ENCODE measurements at regions not wholly inside any gene's neighbourhood (a gene's known extent, or its start where the extent isn't known, plus 50 kb on each side); places are given as distances from the start of the nearest gene placed in this dataset.
A peak's percentile ranks its signal among the peaks of the same experiment; 100 is the strongest.

DNA sequence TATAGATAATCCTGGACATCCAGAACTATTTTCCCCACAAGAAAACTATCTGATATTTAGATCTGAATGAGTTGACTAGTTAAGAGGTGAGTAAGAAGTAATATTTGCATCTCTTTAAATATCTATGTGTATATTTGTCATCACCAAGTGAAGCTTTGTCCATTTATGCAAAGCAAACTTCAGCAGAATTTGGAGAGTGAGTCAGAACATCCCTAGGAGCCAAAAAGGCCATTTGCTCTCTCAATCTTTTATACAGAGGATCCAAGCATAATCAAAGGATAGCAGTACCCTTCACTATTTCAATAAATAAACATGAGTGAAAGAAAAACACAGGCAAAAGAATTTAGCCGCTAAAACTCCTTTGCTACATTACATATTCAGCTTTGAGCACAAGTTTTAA lies 454.4 kb downstream of the NR2F1-AS1 start:
- H2AFZ ChIP-seq (ENCODE audit: low read length), result no peak overlapping the region
- H3K9me3 ChIP-seq (ENCODE audit: control insufficient read depth, insufficient read depth, low read depth, low read length), result no peaks in the 10 kb centered on the region
- TF ChIP-seq EZH2 (IDR thresholded peaks at IDR 0.05; ENCODE audit: low read length, missing control alignments), result no peak
- no peak for TF ChIP-seq CTCF (conservative IDR thresholded peaks at IDR 0.05 in 1 of 2, IDR thresholded peaks at IDR 0.05 in 1 of 2; ENCODE audit: low read depth in 1 of 2, low read length in 2 of 2)
- H4K20me1 ChIP-seq (ENCODE audit: control insufficient read depth, extremely low read depth, insufficient read depth, low read length), result no peaks in the 10 kb centered on the region
- H3K36me3 ChIP-seq (ENCODE audit: control insufficient read depth, insufficient read depth, low read length), result no peaks in the 10 kb centered on the region
- no peak overlapping the region for H3K4me3 ChIP-seq (replicated peaks in 1 of 4; ENCODE audit: control extremely low read depth in 1 of 4, insufficient read depth in 1 of 4, low read depth in 3 of 4, low read length in 4 of 4)
- no peak overlapping the region for H3K9ac ChIP-seq (ENCODE audit: insufficient read depth, low read length)
- no peaks in the 10 kb centered on the region for H3K27me3 ChIP-seq (ENCODE audit: control insufficient read depth, insufficient read depth, low read length)
- DNase-seq (ENCODE audit: low read depth in 2 of 2), result peak; percentile 54 to 77
- H3K4me2 ChIP-seq (ENCODE audit: extremely low read depth, insufficient read depth, low read length), result peak overlapping the region; percentile 8
- no peaks in the 10 kb centered on the region for H3K4me1 ChIP-seq (ENCODE audit: control insufficient read depth, extremely low read depth, insufficient read depth, low read length)
- H3K79me2 ChIP-seq (ENCODE audit: control insufficient read depth, insufficient read depth, low read length), result no peaks in the 10 kb centered on the region
- no peak overlapping the region for H3K27ac ChIP-seq (ENCODE audit: insufficient read depth, low read length)

DNA sequence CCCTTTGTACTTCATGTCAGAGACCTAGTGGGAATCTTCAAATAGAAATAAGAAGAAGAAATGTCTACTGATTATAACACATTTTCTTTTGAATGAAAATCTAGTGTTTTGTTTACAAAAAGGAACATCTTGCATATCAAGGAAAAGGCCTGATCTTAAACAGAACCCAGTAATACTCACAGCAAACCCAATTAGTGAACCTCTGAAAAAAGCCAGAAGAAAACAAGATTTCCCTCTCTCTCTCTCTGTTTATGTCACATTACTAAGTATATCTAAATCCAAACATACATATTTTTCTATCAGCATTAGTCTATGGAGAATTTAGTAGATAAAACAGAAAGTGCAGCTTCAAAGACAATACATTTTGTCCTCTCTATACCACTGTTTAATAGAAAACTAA lies 457.9 kb downstream of the NR2F1-AS1 start:
- Histone ChIP-seq H3K4me1 (ENCODE audit: control insufficient read depth, extremely low read depth, insufficient read depth, low read length) (no peaks in the 10 kb centered on the region), H2AFZ (ENCODE audit: low read length) (no peak overlapping the region), H3K9ac (ENCODE audit: insufficient read depth, low read length) (no peak overlapping the region), H3K27ac (ENCODE audit: insufficient read depth, low read length) (no peak overlapping the region), H3K4me2 (ENCODE audit: extremely low read depth, insufficient read depth, low read length) (no peak overlapping the region), H3K4me3 (replicated peaks in 1 of 4; ENCODE audit: control extremely low read depth in 1 of 4, insufficient read depth in 1 of 4, low read depth in 3 of 4, low read length in 4 of 4) (no peak overlapping the region), H3K27me3 (ENCODE audit: control insufficient read depth, insufficient read depth, low read length) (no peaks in the 10 kb centered on the region), H3K79me2 (ENCODE audit: control insufficient read depth, insufficient read depth, low read length) (no peaks in the 10 kb centered on the region), H3K36me3 (ENCODE audit: control insufficient read depth, insufficient read depth, low read length) (no peaks in the 10 kb centered on the region), H3K9me3 (ENCODE audit: control insufficient read depth, insufficient read depth, low read depth, low read length) (no peaks in the 10 kb centered on the region), H4K20me1 (ENCODE audit: control insufficient read depth, extremely low read depth, insufficient read depth, low read length) (no peaks in the 10 kb centered on the region)
- TF ChIP-seq CTCF (conservative IDR thresholded peaks at IDR 0.05 in 1 of 2, IDR thresholded peaks at IDR 0.05 in 1 of 2; ENCODE audit: low read depth in 1 of 2, low read length in 2 of 2) (no peak), EZH2 (IDR thresholded peaks at IDR 0.05; ENCODE audit: low read length, missing control alignments) (no peak)
- no peak for DNase-seq (ENCODE audit: low read depth in 2 of 2)

GRCh38 chr5:93122446-93122845 lies 458.6 kb downstream of the NR2F1-AS1 start:
- no peak for TF ChIP-seq CTCF (conservative IDR thresholded peaks at IDR 0.05 in 1 of 2, IDR thresholded peaks at IDR 0.05 in 1 of 2; ENCODE audit: low read depth in 1 of 2, low read length in 2 of 2)
- TF ChIP-seq EZH2 (IDR thresholded peaks at IDR 0.05; ENCODE audit: low read length, missing control alignments), result no peak
- DNase-seq (ENCODE audit: low read depth in 2 of 2), result peak in 1 of 2 donors; percentile 11

More at GRCh38 chr5:93122446-93122845, 458.6 kb downstream of the NR2F1-AS1 start:
- Histone ChIP-seq H3K4me2 (ENCODE audit: extremely low read depth, insufficient read depth, low read length) (no peak overlapping the region), H3K36me3 (ENCODE audit: control insufficient read depth, insufficient read depth, low read length) (no peaks in the 10 kb centered on the region), H3K9ac (ENCODE audit: insufficient read depth, low read length) (no peak overlapping the region), H3K4me1 (ENCODE audit: control insufficient read depth, extremely low read depth, insufficient read depth, low read length) (no peaks in the 10 kb centered on the region), H3K9me3 (ENCODE audit: control insufficient read depth, insufficient read depth, low read depth, low read length) (no peaks in the 10 kb centered on the region), H3K27me3 (ENCODE audit: control insufficient read depth, insufficient read depth, low read length) (no peaks in the 10 kb centered on the region), H3K79me2 (ENCODE audit: control insufficient read depth, insufficient read depth, low read length) (no peaks in the 10 kb centered on the region), H3K4me3 (replicated peaks in 1 of 4; ENCODE audit: control extremely low read depth in 1 of 4, insufficient read depth in 1 of 4, low read depth in 3 of 4, low read length in 4 of 4) (no peak overlapping the region), H4K20me1 (ENCODE audit: control insufficient read depth, extremely low read depth, insufficient read depth, low read length) (no peaks in the 10 kb centered on the region), H2AFZ (ENCODE audit: low read length) (no peak overlapping the region), H3K27ac (ENCODE audit: insufficient read depth, low read length) (no peak overlapping the region)

All from fibroblast of lung (primary cell).